HUDEP-2 (cell line): ENCODE measurements at regions not wholly inside any gene's neighbourhood (a gene's known extent, or its start where the extent isn't known, plus 50 kb on each side); places are given as distances from the start of the nearest gene placed in this dataset.
"Not testable (repeated sequence)": the region's sequence is repeated elsewhere in the genome, so short reads cannot be mapped to it uniquely, and the experiment has no call there.

ENCODE experiments used
- DNase-seq, 76 experiments: peaks; one replicate each; lab custom pipeline; 2025; ENCODE audit not compliant: unreplicated experiment in 76 of 76; lab: John Stamatoyannopoulos, UW

DNA sequence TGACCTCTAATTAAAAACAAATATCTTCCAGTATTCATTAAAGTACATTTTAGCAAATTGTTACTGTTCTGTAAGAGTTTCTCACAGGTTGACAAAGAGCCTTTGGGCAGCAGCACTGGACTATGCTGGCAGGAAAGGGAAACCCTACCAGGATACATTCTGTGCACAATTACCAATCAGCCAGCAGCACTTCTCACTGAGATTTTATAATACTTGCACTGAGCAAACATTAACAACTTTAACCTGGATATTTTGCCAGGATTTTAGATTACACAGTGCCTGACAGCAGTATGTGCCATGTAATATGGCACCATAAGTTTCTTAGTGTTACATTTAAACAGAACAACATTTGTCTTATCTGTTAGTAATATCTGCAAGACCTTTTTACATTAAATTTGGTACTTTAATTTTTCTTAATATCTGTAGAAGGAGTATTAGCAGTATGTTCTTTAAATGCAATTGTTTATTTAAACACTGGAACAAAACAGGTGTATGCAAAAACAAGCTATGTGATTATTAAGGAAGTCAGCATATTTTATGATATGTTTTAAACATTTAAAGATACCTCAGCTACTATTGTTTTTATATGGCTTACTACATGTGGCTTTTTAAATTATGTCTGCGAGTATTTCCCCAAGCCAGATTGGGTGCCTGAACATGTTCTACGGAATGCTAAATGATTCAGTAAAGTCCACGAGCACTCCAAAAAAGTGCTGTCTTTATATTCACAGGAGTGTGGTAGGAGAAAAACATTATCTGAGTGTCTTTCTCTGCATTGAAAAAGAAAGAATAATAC, 699.0 kb upstream of the LUZP2 start:
- DNase-seq, result no peak

DNA sequence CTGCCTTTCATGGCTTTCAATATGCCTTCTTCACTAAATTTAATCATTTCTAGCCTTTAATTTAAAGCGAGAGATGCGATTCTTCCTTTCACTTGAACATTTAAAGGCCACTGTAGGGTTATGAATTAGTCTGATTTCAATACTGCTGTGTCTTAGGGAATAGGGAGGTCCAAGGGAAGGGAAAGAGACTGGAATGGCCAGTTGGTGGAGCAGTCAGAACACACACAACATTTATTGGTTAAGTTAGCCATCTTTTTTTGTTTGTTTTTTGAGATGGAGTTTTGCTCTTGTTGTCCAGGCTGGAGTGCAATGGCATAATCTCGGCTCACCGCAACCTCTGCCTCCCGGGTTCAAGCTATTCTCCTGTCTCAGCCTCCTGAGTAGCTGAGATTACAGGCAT, 662.5 kb upstream of the LUZP2 start:
- not testable (repeated sequence) for DNase-seq

GRCh38 chr11:23836981-23837380, 659.9 kb upstream of the LUZP2 start:
- no peak for DNase-seq

DNA sequence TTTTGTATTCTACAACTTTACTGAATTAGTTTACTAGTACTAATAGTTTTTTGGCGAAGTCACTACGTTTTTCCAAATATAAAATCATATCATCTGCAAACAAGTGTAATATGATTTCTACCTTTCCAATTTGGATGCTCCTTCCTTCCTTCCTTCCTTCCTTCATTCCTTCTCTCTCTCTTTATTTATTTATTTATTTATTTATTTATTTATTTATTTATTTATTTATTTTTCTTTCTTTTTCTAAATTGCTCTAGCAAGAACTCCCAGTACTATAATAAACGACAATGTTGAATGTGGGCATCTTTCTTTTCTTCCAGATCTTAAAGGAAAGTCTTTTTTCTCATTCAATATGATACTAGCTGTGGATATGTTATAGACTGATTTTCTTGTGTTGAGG, 656.0 kb upstream of the LUZP2 start:
- no peak for DNase-seq

GRCh38 chr11:23846902-23847422, 649.9 kb upstream of the LUZP2 start:
- DNase-seq, result no peak

GRCh38 chr11:23851216-23851615, 645.6 kb upstream of the LUZP2 start:
- DNase-seq, result no peak

- no peak for DNase-seq
Observed at GRCh38 chr11:23856654-23857053, 640.2 kb upstream of the LUZP2 start.

GRCh38 chr11:23859087-23859486, 637.8 kb upstream of the LUZP2 start:
- DNase-seq, result no peak

GRCh38 chr11:23861615-23862014, 635.2 kb upstream of the LUZP2 start:
- DNase-seq, result no peak

GRCh38 chr11:23865341-23865975, 631.4 kb upstream of the LUZP2 start:
- no peak for DNase-seq

DNA sequence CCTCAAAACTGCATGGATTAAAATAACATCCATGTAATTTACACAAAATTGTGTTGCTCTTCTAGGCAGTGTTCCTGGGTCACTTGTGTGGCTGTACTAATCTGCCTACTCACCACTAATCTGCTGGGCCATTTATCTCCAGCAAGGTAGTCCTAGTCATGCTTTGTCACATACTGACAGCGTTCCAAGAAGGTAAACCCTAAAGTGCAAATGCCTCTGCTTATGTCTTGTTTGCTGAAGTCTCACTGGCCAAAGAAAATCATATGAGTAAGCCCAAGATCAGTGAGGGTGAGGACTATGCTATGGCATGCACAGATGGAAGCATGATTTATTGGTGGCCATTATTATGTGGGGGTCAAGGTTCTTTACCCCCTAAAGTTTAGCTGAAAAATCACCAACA, 630.2 kb upstream of the LUZP2 start:
- no peak for DNase-seq

- DNase-seq, result no peak
Observed at GRCh38 chr11:23869671-23870070, 627.2 kb upstream of the LUZP2 start.

GRCh38 chr11:23873406-23873805, 623.4 kb upstream of the LUZP2 start:
- no peak for DNase-seq

DNA sequence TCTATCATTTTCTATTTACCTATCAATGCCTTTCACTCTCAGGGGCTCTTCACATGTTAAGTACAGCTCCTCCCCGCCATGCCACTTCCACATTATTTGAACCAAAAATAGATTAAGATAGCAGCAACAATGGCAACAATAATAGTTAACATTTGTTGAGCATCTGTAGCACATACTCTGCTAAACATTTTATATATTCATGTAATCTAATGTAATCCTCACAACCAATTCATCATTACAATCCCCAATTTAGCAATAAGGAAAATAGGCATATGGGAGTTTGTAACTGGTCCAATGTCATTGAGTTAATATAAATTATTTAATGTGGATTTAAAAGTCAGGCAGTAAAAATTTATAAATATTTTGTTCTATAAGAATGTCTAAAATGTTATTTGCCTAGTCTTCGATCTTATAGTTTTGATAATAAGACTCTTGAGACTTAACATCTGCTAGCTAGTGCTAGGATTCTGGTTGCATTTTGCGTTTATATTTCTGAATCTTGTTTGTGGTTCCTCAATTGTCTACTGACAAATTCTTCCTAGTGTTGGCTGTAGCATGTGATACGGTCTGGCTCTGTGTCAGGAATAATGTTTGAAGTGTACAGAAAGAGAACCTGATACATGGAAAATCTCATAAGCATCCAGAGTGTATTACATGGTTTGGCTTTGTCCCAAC, 621.5 kb upstream of the LUZP2 start:
- no peak for DNase-seq

DNA sequence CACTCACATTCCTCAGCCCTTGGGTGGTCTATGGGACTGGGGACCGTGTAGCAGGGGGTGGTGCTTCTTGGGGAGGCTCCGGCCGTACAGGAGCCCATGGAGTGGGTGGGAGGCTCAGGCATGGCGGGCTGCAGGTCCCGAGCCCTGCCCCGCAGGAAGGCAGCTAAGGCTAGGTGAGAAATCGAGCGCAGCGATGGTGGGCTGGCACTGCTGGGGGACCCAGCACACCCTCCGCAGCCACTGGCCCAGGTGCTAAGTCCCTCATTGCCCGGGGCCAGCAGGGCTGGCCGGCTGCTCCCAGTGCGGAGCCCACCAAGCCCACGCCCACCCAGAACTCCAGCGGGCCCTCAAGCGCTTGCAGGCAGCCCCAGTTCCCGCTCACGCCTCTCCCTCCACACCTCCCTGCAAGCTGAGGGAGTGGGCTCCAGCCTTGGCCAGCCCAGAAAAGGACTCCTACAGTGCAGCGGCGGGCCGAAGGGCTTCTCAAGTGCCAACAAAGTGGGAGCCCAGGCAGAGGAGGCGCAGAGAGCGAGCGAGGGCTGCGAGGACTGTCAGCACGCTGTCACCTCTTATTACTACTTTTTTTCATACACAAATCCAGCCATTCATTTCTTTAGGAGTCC, 613.3 kb upstream of the LUZP2 start:
- not testable (repeated sequence) for DNase-seq

GRCh38 chr11:23884341-23884740, 612.5 kb upstream of the LUZP2 start:
- no peak for DNase-seq

- no peak for DNase-seq
Observed at GRCh38 chr11:23885801-23886200, 611.1 kb upstream of the LUZP2 start.

- not testable (repeated sequence) for DNase-seq
Observed at GRCh38 chr11:23887122-23887521, 609.7 kb upstream of the LUZP2 start.

DNA sequence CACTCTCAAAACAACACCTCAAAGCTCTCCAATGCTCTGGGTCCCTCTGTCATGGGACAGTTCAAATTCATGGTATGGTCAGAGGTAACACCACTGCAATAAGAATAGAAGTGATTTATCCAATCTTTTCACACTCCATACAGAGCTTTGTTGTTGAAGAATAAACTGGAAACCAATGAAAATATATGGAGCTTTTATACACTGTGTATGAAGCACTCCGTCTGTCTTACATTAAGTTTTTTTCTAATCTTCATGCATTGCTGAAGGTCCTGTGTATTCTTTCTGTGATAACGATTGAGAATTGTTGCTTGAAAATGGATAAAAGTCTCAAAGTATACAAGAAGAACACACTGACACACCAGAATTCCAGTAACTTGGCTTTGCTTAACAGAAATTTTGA, 603.7 kb upstream of the LUZP2 start:
- no peak for DNase-seq

GRCh38 chr11:23897453-23898286, 599.2 kb upstream of the LUZP2 start:
- no peak for DNase-seq
